ENCODE measurements at regions not wholly inside any gene's neighbourhood (a gene's known extent, or its start where the extent isn't known, plus 50 kb on each side); places are given as distances from the start of the nearest gene placed in this dataset.

GRCh38 chr16:17578981-17579874 is 108.5 kb upstream of the XYLT1 start:
- ChIA-PET POLR2A (interaction anchor here (1.2 kb wide), 1 partner anchor 22 kb away, joined by 3 read pairs; no protein-coding TSS in a partner anchor), CTCF (interaction anchor here (0.7 to 3.0 kb wide), 29 partner anchors 9 to 719 kb away, joined by 3 to 21 read pairs (median 3); no protein-coding TSS in a partner anchor)
- no peaks in the 10 kb centered on the region for H3K36me3 Mint-ChIP-seq
- H3K27me3 Mint-ChIP-seq, result peaks cover 6% of the 10 kb centered on the region
- DNase-seq, result peak; percentile 60
- intact Hi-C loops (cut with micrococcal nuclease), result loop anchor here (2.0 kb wide), 1 partner anchor 104 kb away; no protein-coding TSS in a partner anchor
- H3K4me1 Mint-ChIP-seq (ENCODE audit: low read depth), result peaks cover 3% of the 10 kb centered on the region
- H3K9me3 Mint-ChIP-seq, result peaks cover 4% of the 10 kb centered on the region
- no peak overlapping the region for H3K4me3 Mint-ChIP-seq
- H3K27ac Mint-ChIP-seq, result no peak overlapping the region

- no peak for DNase-seq
- intact Hi-C loops (cut with micrococcal nuclease), result no loop called here
- Mint-ChIP-seq H3K36me3 (no peaks in the 10 kb centered on the region), H3K4me3 (no peak overlapping the region), H3K4me1 (ENCODE audit: low read depth) (peaks cover 1% of the 10 kb centered on the region), H3K9me3 (no peaks in the 10 kb centered on the region), H3K27me3 (peaks cover 7% of the 10 kb centered on the region), H3K27ac (no peak overlapping the region)
- ChIA-PET CTCF (no interaction called here), POLR2A (interaction anchor here (0.6 kb wide), 1 partner anchor 94 kb away, joined by 3 read pairs; no protein-coding TSS in a partner anchor)
Observed at GRCh38 chr16:17574256-17574655, 103.5 kb upstream of the XYLT1 start.

DNA sequence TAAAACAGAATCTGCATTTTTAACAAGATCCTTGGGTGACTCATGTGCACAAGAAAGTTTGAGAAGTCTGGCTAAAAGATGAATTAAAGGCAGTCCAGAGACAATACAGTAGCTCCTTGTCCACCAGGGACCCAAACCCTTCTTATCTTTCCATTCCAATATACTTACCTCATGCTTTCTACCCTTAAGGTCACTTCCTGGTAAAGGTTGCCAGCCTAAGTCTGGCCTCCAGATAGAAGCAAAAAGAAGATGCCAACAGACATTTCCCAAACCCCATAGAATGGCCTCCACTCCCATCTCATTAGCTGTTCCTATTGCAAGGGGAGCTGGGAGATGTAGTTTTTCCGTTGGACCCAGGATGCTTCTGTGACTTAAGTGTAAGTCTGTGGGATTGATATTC is 101.4 kb upstream of the XYLT1 start:
- no peaks in the 10 kb centered on the region for H3K36me3 Mint-ChIP-seq
- H3K4me3 Mint-ChIP-seq, result no peak overlapping the region
- H3K4me1 Mint-ChIP-seq (ENCODE audit: low read depth), result no peaks in the 10 kb centered on the region
- no peak for DNase-seq
- ChIA-PET POLR2A (no interaction called here), CTCF (interaction anchor here (1.6 kb wide), 1 partner anchor 27 kb away, joined by 4 read pairs; no protein-coding TSS in a partner anchor)
- intact Hi-C loops (cut with micrococcal nuclease), result no loop called here
- peaks cover 10% of the 10 kb centered on the region for H3K27me3 Mint-ChIP-seq
- no peaks in the 10 kb centered on the region for H3K9me3 Mint-ChIP-seq
- no peak overlapping the region for H3K27ac Mint-ChIP-seq

- Mint-ChIP-seq H3K27ac (no peak overlapping the region), H3K36me3 (no peaks in the 10 kb centered on the region), H3K27me3 (peaks cover 10% of the 10 kb centered on the region), H3K4me1 (ENCODE audit: low read depth) (no peaks in the 10 kb centered on the region), H3K4me3 (no peak overlapping the region), H3K9me3 (no peaks in the 10 kb centered on the region)
- CTCF ChIA-PET, result interaction anchor here (1.6 to 2.5 kb wide), 2 partner anchors 9 to 26 kb away, joined by 4 to 17 read pairs; no protein-coding TSS in a partner anchor
- POLR2A ChIA-PET, result no interaction called here
- no peak for DNase-seq
- intact Hi-C loops (cut with micrococcal nuclease), result no loop called here
Observed at GRCh38 chr16:17571499-17572093, 100.8 kb upstream of the XYLT1 start.

DNA sequence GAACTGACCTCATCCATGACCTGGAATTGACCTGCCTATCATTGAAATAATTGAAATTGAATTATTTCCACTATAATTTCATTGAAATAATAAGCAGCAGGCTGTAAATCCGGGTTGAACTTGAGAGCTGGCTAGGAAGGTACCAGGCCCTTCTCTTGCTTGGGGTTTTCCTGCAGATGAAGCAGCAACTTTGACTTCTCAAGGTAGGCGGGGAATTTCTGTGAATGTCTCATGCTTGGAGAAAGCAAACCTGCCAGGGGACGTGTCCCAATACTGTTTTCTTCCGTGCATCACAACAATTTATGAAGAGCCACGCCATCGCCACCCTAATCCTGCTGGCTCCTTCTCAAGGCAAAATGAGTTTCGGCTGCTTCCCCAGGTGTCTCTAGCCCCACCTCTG is 97.5 kb upstream of the XYLT1 start:
- no peak for DNase-seq
- intact Hi-C loops (cut with micrococcal nuclease), result no loop called here
- no peaks in the 10 kb centered on the region for H3K4me1 Mint-ChIP-seq (ENCODE audit: low read depth)
- ChIA-PET POLR2A (no interaction called here), CTCF (interaction anchor here (0.8 kb wide), 1 partner anchor 8 kb away, joined by 3 read pairs; no protein-coding TSS in a partner anchor)
- no peaks in the 10 kb centered on the region for H3K9me3 Mint-ChIP-seq
- no peak overlapping the region for H3K4me3 Mint-ChIP-seq
- H3K27ac Mint-ChIP-seq, result no peak overlapping the region
- peaks cover 13% of the 10 kb centered on the region for H3K27me3 Mint-ChIP-seq
- H3K36me3 Mint-ChIP-seq, result no peaks in the 10 kb centered on the region

DNA sequence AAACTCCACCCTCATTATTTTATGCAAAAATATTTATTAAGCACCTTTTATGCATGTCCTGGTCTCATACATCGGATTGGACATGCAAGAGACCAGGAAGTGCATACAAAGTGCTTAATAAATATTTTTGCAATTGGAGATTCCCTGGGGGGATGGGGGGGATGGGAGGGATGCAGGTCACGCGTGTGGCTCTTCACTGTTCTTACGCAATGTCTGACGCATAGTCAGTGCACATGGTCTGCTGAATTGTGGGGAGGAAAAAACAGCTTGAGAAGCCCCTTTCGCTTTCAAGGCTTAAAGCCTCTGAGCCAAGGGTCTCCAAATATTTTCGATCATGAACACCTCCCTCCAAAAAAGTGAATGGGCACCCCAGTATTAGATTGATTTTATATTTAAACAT is 96.7 kb upstream of the XYLT1 start:
- intact Hi-C loops (cut with micrococcal nuclease), result no loop called here
- Mint-ChIP-seq H3K4me3 (no peak overlapping the region), H3K27ac (no peak overlapping the region), H3K27me3 (peaks cover 18% of the 10 kb centered on the region), H3K9me3 (no peaks in the 10 kb centered on the region), H3K36me3 (no peaks in the 10 kb centered on the region), H3K4me1 (ENCODE audit: low read depth) (no peaks in the 10 kb centered on the region)
- DNase-seq, result no peak
- CTCF ChIA-PET, result no interaction called here
- POLR2A ChIA-PET, result no interaction called here

GRCh38 chr16:17566656-17567450 is 96.1 kb upstream of the XYLT1 start:
- peaks cover 19% of the 10 kb centered on the region for H3K27me3 Mint-ChIP-seq
- no peaks in the 10 kb centered on the region for H3K4me1 Mint-ChIP-seq (ENCODE audit: low read depth)
- H3K4me3 Mint-ChIP-seq, result no peak overlapping the region
- CTCF ChIA-PET, result no interaction called here
- H3K9me3 Mint-ChIP-seq, result no peaks in the 10 kb centered on the region
- POLR2A ChIA-PET, result no interaction called here
- H3K27ac Mint-ChIP-seq, result no peak overlapping the region
- intact Hi-C loops (cut with micrococcal nuclease), result no loop called here
- no peak for DNase-seq
- no peaks in the 10 kb centered on the region for H3K36me3 Mint-ChIP-seq

DNA sequence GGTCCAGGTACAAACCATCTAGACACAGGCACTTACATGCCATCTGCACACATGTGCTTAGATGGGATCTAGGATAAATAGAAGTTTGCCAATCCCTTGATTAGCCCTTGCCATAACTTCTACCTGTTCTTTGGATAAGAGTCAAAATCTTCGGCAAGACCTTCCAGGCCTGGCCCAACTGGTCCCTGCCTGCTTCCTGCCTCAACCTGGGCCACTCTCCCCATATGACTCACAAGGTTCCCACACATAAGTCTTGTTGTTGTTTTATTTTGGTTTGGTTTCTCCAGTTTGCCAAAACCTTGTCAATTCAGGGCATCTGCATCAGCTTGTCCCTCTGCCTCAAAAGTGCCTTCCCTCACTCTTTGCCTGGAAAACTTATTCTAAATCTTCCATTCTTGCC is 95.3 kb upstream of the XYLT1 start:
- H3K9me3 Mint-ChIP-seq, result no peaks in the 10 kb centered on the region
- H3K36me3 Mint-ChIP-seq, result no peaks in the 10 kb centered on the region
- no peak for DNase-seq
- no peak overlapping the region for H3K27ac Mint-ChIP-seq
- ChIA-PET CTCF (interaction anchor here (1.9 kb wide), 2 partner anchors 10 to 13 kb away, joined by 4 to 8 read pairs; no protein-coding TSS in a partner anchor), POLR2A (no interaction called here)
- H3K4me3 Mint-ChIP-seq, result no peak overlapping the region
- intact Hi-C loops (cut with micrococcal nuclease), result no loop called here
- no peaks in the 10 kb centered on the region for H3K4me1 Mint-ChIP-seq (ENCODE audit: low read depth)
- peaks cover 16% of the 10 kb centered on the region for H3K27me3 Mint-ChIP-seq

DNA sequence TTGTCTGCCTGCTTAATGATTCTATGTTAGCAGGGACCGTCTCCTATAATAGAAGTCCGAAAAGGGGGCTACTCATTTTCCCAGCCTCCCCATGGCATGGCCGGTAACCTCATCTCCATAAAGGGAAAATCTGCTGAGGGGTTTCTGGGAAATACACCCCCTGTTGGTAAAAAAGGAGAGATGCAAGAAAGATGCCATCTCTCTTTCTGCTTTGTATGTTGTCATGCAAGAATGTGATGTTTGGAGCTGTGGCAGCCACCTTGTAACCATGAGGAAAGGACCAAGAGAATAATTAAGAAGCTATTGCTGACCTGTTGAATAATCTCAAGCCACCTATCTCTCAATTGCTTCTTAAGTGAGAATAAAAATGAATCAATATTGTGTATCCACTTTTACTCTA is 94.8 kb upstream of the XYLT1 start:
- H3K4me3 Mint-ChIP-seq, result no peak overlapping the region
- H3K27me3 Mint-ChIP-seq, result peaks cover 13% of the 10 kb centered on the region
- no peak for DNase-seq

GRCh38 chr16:17564856-17565255 is 94.1 kb upstream of the XYLT1 start:
- Mint-ChIP-seq H3K27me3 (peaks cover 13% of the 10 kb centered on the region), H3K4me3 (no peak overlapping the region), H3K27ac (no peak overlapping the region), H3K4me1 (ENCODE audit: low read depth) (no peaks in the 10 kb centered on the region), H3K36me3 (no peaks in the 10 kb centered on the region), H3K9me3 (no peaks in the 10 kb centered on the region)
- POLR2A ChIA-PET, result no interaction called here
- DNase-seq, result no peak
- intact Hi-C loops (cut with micrococcal nuclease), result no loop called here
- CTCF ChIA-PET, result interaction anchor here (0.9 to 1.9 kb wide), 3 partner anchors 8 to 20 kb away, joined by 3 to 8 read pairs (median 4); no protein-coding TSS in a partner anchor

More for the DNA sequence above, 94.8 kb upstream of the XYLT1 start:
- no peaks in the 10 kb centered on the region for H3K4me1 Mint-ChIP-seq (ENCODE audit: low read depth)
- CTCF ChIA-PET, result interaction anchor here (1.9 kb wide), 2 partner anchors 9 to 13 kb away, joined by 4 to 8 read pairs; no protein-coding TSS in a partner anchor
- H3K36me3 Mint-ChIP-seq, result no peaks in the 10 kb centered on the region
- H3K9me3 Mint-ChIP-seq, result no peaks in the 10 kb centered on the region
- no peak overlapping the region for H3K27ac Mint-ChIP-seq
- intact Hi-C loops (cut with micrococcal nuclease), result no loop called here
- POLR2A ChIA-PET, result no interaction called here

DNA sequence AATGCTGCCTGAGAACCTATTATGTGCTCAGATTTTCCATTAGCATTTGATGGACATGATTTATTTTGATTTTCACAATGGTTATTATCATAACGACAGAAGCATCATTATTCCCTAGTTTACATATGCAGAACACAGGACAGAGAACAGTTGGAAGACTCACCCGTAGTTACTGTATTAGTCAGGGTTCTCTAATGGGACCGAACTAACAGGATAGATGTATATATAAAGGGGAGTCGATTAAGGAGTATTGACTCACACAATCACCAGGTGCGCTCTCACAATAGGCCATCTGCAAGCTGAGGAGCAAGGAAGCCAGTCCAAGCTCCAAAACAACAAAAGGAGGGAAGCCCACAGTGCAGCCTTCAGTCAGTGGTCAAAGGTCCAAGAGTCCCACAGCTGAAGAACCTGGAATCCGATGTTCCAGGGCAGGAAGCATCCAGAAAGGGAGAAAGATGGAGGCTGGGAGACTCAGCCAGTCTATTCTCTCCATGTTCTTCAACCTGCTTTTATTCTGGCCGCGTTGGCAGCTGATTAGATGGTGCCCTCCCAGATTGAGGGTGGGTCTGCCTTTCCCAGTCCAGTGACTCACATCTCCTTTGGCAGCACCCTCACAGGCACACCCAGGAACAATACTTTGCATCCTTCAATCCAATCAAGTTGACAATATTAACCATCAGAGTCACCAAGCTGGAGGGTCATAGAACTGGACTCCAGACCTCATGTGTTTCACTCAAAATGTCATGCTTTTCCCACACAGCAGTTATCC is 92.7 kb upstream of the XYLT1 start:
- Mint-ChIP-seq H3K27ac (no peak overlapping the region), H3K27me3 (peaks cover 14% of the 10 kb centered on the region)
- POLR2A ChIA-PET, result no interaction called here

More for the DNA sequence above, 92.7 kb upstream of the XYLT1 start:
- no peak for DNase-seq
- Mint-ChIP-seq H3K4me3 (no peak overlapping the region), H3K36me3 (no peaks in the 10 kb centered on the region), H3K9me3 (no peaks in the 10 kb centered on the region), H3K4me1 (ENCODE audit: low read depth) (no peaks in the 10 kb centered on the region)
- intact Hi-C loops (cut with micrococcal nuclease), result no loop called here
- CTCF ChIA-PET, result no interaction called here
